Sigmoid colon (tissue), 3 donors: ENCODE measurements at regions not wholly inside any gene's neighbourhood (a gene's known extent, or its start where the extent isn't known, plus 50 kb on each side); places are given as distances from the start of the nearest gene placed in this dataset.

ENCODE experiments used
- CTCF ChIP-seq, 4 experiments: fragments of 450-650 bp in 3 of 4; fragments of 200-600 bp in 1 of 4; IDR thresholded peaks; one replicate each; pipeline ENCODE4 v1.5.1; 2016 to 2019; ENCODE audit warnings: antibody characterized with exemption in 4 of 4, mild to moderate bottlenecking in 3 of 4, moderate library complexity in 2 of 4
- POLR2A ChIP-seq, 2 donors: fragments of 450-650 bp; IDR thresholded peaks; one replicate each; pipeline ENCODE4 v1.6.1; 2016; ENCODE audit warnings: antibody characterized with exemption in 2 of 2, mild to moderate bottlenecking in 2 of 2, moderate library complexity in 2 of 2

GRCh38 chr2:118219611-118220010 is 131.3 kb downstream of the INSIG2 start:
- TF ChIP-seq CTCF (IDR thresholded peaks at IDR 0.05) = no peak
- no peak for TF ChIP-seq POLR2A (IDR thresholded peaks at IDR 0.05)
